ENCODE measurements at regions not wholly inside any gene's neighbourhood (a gene's known extent, or its start where the extent isn't known, plus 50 kb on each side); places are given as distances from the start of the nearest gene placed in this dataset.

GRCh38 chr2:18104595-18105224 lies 226.2 kb downstream of the KCNS3 start:
- no peak for TF ChIP-seq ZFP30 (CRISPR knock-in tag; IDR thresholded peaks at IDR 0.05)
- no peak for TF ChIP-seq ZNF8 (CRISPR knock-in tag; IDR thresholded peaks at IDR 0.05)
- no peak for TF ChIP-seq ARNTL (CRISPR knock-in tag; IDR thresholded peaks at IDR 0.05; ENCODE audit: borderline replicate concordance, low read depth)
- TF ChIP-seq, protein P1, sequence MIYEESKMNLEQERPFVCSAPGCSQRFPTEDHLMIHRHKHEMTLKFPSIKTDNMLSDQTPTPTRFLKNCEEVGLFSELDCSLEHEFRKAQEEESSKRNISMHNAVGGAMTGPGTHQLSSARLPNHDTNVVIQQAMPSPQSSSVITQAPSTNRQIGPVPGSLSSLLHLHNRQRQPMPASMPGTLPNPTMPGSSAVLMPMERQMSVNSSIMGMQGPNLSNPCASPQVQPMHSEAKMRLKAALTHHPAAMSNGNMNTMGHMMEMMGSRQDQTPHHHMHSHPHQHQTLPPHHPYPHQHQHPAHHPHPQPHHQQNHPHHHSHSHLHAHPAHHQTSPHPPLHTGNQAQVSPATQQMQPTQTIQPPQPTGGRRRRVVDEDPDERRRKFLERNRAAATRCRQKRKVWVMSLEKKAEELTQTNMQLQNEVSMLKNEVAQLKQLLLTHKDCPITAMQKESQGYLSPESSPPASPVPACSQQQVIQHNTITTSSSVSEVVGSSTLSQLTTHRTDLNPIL (CRISPR knock-in tag; IDR thresholded peaks at IDR 0.05; ENCODE audit: low read depth), result no peak
- no peak for TF ChIP-seq RARB (CRISPR knock-in tag; IDR thresholded peaks at IDR 0.05)
- no peak for TF ChIP-seq ZC3H10 (CRISPR knock-in tag; IDR thresholded peaks at IDR 0.05)
- TF ChIP-seq ZNF565 (CRISPR knock-in tag; conservative IDR thresholded peaks at IDR 0.05; ENCODE audit: low read depth), result no peak
- TF ChIP-seq, protein P2, sequence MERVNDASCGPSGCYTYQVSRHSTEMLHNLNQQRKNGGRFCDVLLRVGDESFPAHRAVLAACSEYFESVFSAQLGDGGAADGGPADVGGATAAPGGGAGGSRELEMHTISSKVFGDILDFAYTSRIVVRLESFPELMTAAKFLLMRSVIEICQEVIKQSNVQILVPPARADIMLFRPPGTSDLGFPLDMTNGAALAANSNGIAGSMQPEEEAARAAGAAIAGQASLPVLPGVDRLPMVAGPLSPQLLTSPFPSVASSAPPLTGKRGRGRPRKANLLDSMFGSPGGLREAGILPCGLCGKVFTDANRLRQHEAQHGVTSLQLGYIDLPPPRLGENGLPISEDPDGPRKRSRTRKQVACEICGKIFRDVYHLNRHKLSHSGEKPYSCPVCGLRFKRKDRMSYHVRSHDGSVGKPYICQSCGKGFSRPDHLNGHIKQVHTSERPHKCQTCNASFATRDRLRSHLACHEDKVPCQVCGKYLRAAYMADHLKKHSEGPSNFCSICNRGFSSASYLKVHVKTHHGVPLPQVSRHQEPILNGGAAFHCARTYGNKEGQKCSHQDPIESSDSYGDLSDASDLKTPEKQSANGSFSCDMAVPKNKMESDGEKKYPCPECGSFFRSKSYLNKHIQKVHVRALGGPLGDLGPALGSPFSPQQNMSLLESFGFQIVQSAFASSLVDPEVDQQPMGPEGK (CRISPR knock-in tag; IDR thresholded peaks at IDR 0.05; ENCODE audit: borderline replicate concordance), result no peak
- no peak for TF ChIP-seq ZFP3 (CRISPR knock-in tag; IDR thresholded peaks at IDR 0.05)
- TF ChIP-seq GLIS3 (CRISPR knock-in tag; IDR thresholded peaks at IDR 0.05), result no peak
